H1 (cell line): ENCODE measurements at regions not wholly inside any gene's neighbourhood (a gene's known extent, or its start where the extent isn't known, plus 50 kb on each side); places are given as distances from the start of the nearest gene placed in this dataset.

Source experiments
- CBX8 ChIP-seq: fragments of 300-800, 300-1000 bp; sonication (generic); IDR thresholded peaks from 2 replicates; pipeline ENCODE4 v1.7.1; 2016; ENCODE audit warnings: low read depth, low read length, borderline replicate concordance
- GABPA ChIP-seq: IDR thresholded peaks from 2 replicates; pipeline ENCODE4 v1.6.1; 2011; ENCODE audit warnings: mild to moderate bottlenecking, low read length, moderate library complexity, borderline replicate concordance; ENCODE audit not compliant: insufficient read depth
- POU5F1 ChIP-seq: IDR thresholded peaks from 2 replicates; pipeline ENCODE4 v1.6.1; 2011; ENCODE audit warnings: low read depth, mild to moderate bottlenecking, low read length, moderate library complexity

DNA sequence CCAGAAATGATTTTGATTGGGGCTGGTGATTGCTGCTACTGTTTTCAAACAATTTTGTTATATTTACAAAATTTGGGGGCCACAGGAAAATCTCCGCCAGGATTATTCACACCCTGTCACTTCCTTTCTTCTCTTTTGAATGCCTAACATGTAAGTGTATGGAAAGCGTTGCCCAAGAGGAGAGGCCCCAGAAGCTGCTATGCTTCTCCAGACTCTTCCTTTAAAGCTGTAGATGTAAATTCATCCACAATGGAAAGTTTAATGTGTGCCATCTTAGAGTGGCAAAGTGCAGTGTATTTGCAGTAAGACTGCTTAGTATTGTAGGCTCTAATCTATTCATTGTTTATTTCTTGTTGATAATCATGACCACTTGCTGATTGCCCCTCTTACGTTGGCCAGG lies 136.7 kb upstream of the LRIG3 start (continued):
- TF ChIP-seq POU5F1 (no peak), GABPA (no peak), CBX8 (no peak)
